Testis (tissue), 2 donors: ENCODE measurements at regions not wholly inside any gene's neighbourhood (a gene's known extent, or its start where the extent isn't known, plus 50 kb on each side); places are given as distances from the start of the nearest gene placed in this dataset.

Experiments
- CTCF ChIP-seq, 3 experiments: fragments of 450-650 bp in 2 of 3; fragments of 200-600 bp in 1 of 3; sonication (generic) in 1 of 3; IDR thresholded peaks; one replicate each; pipeline ENCODE4 v1.5.1; 2016 to 2019; ENCODE audit warnings: antibody characterized with exemption in 3 of 3, mild to moderate bottlenecking in 2 of 3, moderate library complexity in 1 of 3
- POLR2A ChIP-seq: fragments of 450-650 bp; IDR thresholded peaks from one replicate; pipeline ENCODE4 v1.6.1; 2017; ENCODE audit warnings: antibody characterized with exemption, mild to moderate bottlenecking, moderate library complexity

GRCh38 chr6:24026050-24026449 lies 100.0 kb upstream of the NRSN1 start:
- no peak for TF ChIP-seq CTCF (IDR thresholded peaks at IDR 0.05)
- TF ChIP-seq POLR2A = no peak
